GM12892 (cell line): ENCODE measurements at regions not wholly inside any gene's neighbourhood (a gene's known extent, or its start where the extent isn't known, plus 50 kb on each side); places are given as distances from the start of the nearest gene placed in this dataset.

ENCODE experiments used
- POLR2A ChIP-seq: IDR thresholded peaks from 2 replicates; pipeline ENCODE4 v1.6.1; 2011; ENCODE audit warnings: low read depth, low read length, control low read depth
- POLR2AphosphoS5 ChIP-seq: IDR thresholded peaks from 2 replicates; pipeline ENCODE4 v1.6.1; 2011; ENCODE audit warnings: low read depth, low read length, control low read depth

DNA sequence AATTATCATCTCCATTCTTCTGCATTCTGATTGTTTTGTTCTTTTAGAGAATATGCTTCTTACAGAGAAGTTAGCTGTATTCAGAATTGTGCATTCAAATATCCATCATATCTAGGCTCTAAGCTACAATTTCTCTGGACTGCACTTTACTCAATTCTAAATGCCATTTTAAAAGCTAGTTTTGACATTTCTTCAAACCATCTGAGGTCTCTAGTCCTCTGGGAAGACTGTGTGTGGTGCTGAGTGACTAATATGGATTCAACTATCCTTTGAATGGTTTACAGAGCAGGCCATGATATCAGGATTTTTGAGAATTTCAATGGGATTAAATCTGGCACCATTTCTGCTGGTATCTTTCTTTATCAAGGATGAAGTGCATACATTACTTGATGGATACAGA is 285.7 kb downstream of the BTBD3 start:
- TF ChIP-seq POLR2A (no peak), POLR2AphosphoS5 (no peak)
